Fibroblast of villous mesenchyme (primary cell): ENCODE measurements at regions not wholly inside any gene's neighbourhood (a gene's known extent, or its start where the extent isn't known, plus 50 kb on each side); places are given as distances from the start of the nearest gene placed in this dataset.

ENCODE experiments used
- DNase-seq: peaks from one replicate; pipeline ENCODE4 v3.0.0-alpha.2; 2010; ENCODE audit warnings: low read depth
- H3K4me3 ChIP-seq: 2 replicates; pipeline ENCODE4 v1.5.1; 2011; ENCODE audit warnings: low read depth, mild to moderate bottlenecking, low read length
- TF ChIP-seq, protein P1 (sequence below): IDR thresholded peaks from 2 replicates; pipeline ENCODE4 v1.5.1; 2012; ENCODE audit warnings: low read depth, mild to moderate bottlenecking, low read length; ENCODE audit not compliant: insufficient read depth

DNA sequence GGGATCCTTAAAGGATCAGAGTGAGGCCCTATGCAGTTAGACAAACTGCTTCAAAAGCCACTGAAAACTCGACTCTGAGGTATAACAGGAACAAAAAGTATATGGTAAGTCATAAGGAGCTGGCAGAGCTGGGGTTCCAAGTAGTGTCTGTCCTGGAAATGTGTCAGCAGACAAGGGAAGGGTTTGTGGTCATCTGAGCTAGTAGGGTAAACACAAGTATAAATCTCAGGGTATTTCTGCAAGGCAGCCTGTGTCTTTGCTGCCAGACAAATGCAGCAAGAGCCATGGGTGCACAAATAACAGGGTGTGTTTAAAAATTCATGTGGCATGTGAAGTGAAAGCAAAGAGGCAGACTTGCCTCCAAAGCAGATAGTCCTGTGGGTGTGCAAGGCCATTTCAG is 759.0 kb upstream of the ADAMTS5 start:
- TF ChIP-seq, protein P1, sequence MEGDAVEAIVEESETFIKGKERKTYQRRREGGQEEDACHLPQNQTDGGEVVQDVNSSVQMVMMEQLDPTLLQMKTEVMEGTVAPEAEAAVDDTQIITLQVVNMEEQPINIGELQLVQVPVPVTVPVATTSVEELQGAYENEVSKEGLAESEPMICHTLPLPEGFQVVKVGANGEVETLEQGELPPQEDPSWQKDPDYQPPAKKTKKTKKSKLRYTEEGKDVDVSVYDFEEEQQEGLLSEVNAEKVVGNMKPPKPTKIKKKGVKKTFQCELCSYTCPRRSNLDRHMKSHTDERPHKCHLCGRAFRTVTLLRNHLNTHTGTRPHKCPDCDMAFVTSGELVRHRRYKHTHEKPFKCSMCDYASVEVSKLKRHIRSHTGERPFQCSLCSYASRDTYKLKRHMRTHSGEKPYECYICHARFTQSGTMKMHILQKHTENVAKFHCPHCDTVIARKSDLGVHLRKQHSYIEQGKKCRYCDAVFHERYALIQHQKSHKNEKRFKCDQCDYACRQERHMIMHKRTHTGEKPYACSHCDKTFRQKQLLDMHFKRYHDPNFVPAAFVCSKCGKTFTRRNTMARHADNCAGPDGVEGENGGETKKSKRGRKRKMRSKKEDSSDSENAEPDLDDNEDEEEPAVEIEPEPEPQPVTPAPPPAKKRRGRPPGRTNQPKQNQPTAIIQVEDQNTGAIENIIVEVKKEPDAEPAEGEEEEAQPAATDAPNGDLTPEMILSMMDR = no peak
- DNase-seq = peak; percentile 50
- H3K4me3 ChIP-seq = no peak overlapping the region

DNA sequence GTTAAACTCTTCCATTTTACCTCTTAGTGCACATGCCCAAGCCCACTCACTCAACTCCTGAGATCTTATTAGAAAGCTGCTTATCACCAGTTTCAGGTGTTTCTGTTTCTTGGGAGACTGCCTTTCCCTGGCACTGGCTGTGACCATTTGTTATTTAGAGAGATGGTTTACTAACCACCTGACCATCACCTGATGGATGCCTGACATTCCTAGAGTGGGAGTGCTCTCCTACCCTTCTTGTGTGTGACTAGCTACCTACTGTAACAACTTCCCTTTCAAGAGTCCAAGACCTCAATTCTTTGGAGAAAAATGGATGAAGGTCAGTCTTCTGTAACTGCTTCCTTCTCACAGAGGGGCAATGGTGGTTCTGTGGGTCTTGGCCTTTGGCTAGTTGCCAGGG is 755.2 kb upstream of the ADAMTS5 start:
- H3K4me3 ChIP-seq = no peak overlapping the region
- TF ChIP-seq, protein P1 = no peak
- no peak for DNase-seq

DNA sequence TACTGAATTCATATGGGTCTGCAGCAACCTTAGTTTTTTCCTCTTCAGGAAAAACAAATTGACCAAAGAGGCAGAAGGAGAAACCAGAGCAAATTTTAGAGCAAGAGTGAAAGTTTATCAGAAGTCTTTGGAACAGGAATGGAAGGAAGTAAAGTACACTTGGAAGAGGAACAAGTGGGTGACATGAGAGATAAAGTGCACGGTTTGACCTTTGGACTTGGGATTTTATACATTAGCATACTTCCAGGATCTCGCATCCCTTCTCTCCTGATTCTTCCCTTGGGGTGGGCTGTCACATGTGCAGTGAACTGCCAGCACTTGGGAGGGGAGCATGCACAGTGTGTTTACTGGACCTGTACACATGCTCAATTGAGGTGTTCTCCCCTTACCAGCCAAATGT is 754.8 kb upstream of the ADAMTS5 start:
- DNase-seq = no peak
- H3K4me3 ChIP-seq = no peak overlapping the region
- TF ChIP-seq, protein P1 = no peak

DNA sequence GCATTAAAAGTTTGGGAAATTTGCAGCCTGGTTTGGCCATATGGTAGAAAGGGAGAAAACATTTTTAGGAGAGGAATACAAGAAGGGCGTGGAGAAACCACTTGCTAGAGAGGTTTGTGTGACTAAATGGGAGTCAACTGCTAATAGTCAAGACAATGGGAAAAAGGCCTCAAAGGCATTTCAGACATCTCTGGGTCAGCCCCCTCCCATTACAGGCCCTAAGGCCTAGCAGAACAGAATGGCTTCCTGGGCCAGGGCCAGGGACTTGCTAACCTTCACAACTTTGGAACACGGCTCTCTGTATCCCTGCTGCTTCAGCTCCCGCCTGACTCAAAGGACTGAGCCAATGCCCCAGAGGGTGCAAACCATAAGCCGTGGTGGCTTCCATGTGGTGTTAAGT is 752.3 kb upstream of the ADAMTS5 start:
- no peak for DNase-seq
- TF ChIP-seq, protein P1 = no peak

DNA sequence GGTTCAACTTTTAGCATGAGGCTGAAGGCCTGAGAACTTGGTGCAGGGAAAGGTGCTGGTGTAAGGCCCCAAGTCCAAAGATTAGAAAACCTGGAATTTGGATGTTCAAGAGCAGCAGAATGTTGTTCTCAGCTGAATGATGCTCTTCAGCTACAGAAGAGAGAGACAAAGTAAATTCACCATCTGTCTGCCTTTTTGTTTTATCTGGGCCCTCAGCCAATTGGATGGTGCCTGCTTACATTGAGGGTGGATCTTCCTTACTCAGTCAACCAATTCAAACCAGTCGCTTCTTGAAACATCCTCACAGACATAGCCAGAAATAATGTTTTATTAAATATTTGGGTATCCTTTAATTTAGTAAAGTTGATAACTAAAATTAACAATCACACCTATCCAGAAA is 748.2 kb upstream of the ADAMTS5 start:
- TF ChIP-seq, protein P1 = no peak
- no peak for DNase-seq
- no peak overlapping the region for H3K4me3 ChIP-seq

More for the DNA sequence above, 752.3 kb upstream of the ADAMTS5 start:
- no peak overlapping the region for H3K4me3 ChIP-seq

DNA sequence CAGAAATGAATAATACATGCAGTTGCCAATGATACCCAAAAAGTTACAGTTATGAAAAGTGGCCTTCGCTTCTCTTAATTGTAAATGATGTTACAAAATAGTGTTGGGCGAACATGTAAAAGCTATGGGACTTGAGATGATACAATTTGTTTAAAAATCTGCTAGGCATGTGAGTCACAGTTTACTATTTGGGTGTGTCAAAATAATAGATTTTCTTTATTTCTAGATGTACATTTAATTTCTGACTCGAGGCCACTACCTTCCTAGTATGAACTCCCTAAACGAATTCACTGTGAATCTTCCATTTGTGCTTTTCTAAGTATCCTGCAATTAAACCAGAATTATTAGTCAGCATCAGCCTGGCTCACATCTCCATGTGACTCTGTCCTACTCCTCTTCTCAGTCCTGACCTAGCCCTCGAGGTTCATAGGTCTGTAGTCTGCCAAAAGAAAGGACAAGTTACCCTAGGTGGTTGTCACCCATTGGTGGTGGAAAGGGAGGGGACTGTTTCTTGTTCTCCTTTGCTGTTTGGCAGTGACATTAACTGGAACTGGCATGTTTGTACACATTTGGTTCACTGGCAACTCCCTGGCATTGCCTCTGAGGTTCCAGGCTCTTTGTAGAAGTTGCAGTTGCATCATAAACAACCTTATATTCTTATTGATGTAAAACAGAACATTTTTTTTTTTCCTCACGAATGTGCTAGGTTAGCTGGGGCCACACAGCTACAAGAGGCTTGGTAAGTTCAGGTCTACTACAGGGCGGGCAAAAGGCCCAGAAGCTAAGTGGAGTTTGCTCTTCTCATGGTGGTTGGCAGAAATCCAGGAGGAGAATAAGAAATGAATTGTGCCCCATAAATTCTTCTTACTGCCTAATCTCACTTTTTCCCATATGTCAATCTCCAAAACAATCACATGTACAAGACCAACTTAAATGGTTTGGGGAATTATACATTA is 746.5 kb upstream of the ADAMTS5 start:
- TF ChIP-seq, protein P1 = no peak
- no peak overlapping the region for H3K4me3 ChIP-seq
- no peak for DNase-seq
